Fibroblast of lung (primary cell): ENCODE measurements at regions not wholly inside any gene's neighbourhood (a gene's known extent, or its start where the extent isn't known, plus 50 kb on each side); places are given as distances from the start of the nearest gene placed in this dataset.

ENCODE experiments used
- DNase-seq, 2 donors: peaks; one replicate each; pipeline versions ENCODE4 v3.0.0 to v3.0.0-alpha.2; 2010; ENCODE audit warnings: low read depth in 2 of 2
- H2AFZ ChIP-seq: 2 replicates; pipeline ENCODE4 v1.5.1; 2012; ENCODE audit warnings: low read length, control low read depth, inconsistent platforms
- H3K27ac ChIP-seq: 2 replicates; pipeline ENCODE4 v1.5.1; 2011; ENCODE audit warnings: low read length, control low read depth; ENCODE audit not compliant: insufficient read depth
- H3K27me3 ChIP-seq: 2 replicates; pipeline ENCODE4 v1.5.1; 2011; ENCODE audit warnings: mild to moderate bottlenecking, low read length; ENCODE audit not compliant: control insufficient read depth, insufficient read depth
- H3K36me3 ChIP-seq: 2 replicates; pipeline ENCODE4 v1.5.1; 2011; ENCODE audit warnings: low read length; ENCODE audit not compliant: control insufficient read depth, insufficient read depth
- H3K4me1 ChIP-seq: 2 replicates; pipeline ENCODE4 v1.5.1; 2011; ENCODE audit warnings: low read length; ENCODE audit not compliant: control insufficient read depth, insufficient read depth; ENCODE audit errors: extremely low read depth
- H3K4me2 ChIP-seq: 2 replicates; pipeline ENCODE4 v1.5.1; 2011; ENCODE audit warnings: low read length, control low read depth; ENCODE audit not compliant: insufficient read depth; ENCODE audit errors: extremely low read depth
- H3K4me3 ChIP-seq, 4 experiments: fragments of 200-600 bp in 1 of 4; sonication (generic) in 1 of 4; replicated peaks in 1 of 4; 2 replicates each; pipeline ENCODE4 v1.5.1; 2011 to 2016; ENCODE audit warnings: low read length in 4 of 4, low read depth in 3 of 4, mild to moderate bottlenecking in 3 of 4, control low read depth in 2 of 4, inconsistent platforms in 1 of 4, mixed read lengths in 1 of 4; ENCODE audit not compliant: insufficient read depth in 1 of 4; ENCODE audit errors: control extremely low read depth in 1 of 4
- H3K79me2 ChIP-seq: 2 replicates; pipeline ENCODE4 v1.5.1; 2012; ENCODE audit warnings: mild to moderate bottlenecking, low read length, inconsistent platforms; ENCODE audit not compliant: control insufficient read depth, insufficient read depth
- H3K9ac ChIP-seq: 2 replicates; pipeline ENCODE4 v1.5.1; 2011; ENCODE audit warnings: mild to moderate bottlenecking, low read length, control low read depth; ENCODE audit not compliant: insufficient read depth
- H3K9me3 ChIP-seq: 2 replicates; pipeline ENCODE4 v1.5.1; 2012; ENCODE audit warnings: low read depth, low read length; ENCODE audit not compliant: control insufficient read depth, insufficient read depth
- H4K20me1 ChIP-seq: 2 replicates; pipeline ENCODE4 v1.5.1; 2011; ENCODE audit warnings: low read length; ENCODE audit not compliant: control insufficient read depth, insufficient read depth; ENCODE audit errors: extremely low read depth
- EZH2 ChIP-seq: IDR thresholded peaks from 2 replicates; pipeline ENCODE4 v1.5.1; 2012; ENCODE audit warnings: low read length, control low read depth, mild to moderate bottlenecking; ENCODE audit errors: missing control alignments
- TF ChIP-seq, protein P1 (sequence below), 2 donors: IDR thresholded peaks in 1 of 2; conservative IDR thresholded peaks in 1 of 2; 1 replicate in 1 of 2; 2 replicates in 1 of 2; pipeline ENCODE4 v1.5.1; 2011 to 2012; ENCODE audit warnings: low read length in 2 of 2, control low read depth in 1 of 2, inconsistent platforms in 1 of 2, low read depth in 1 of 2, mild to moderate bottlenecking in 1 of 2

DNA sequence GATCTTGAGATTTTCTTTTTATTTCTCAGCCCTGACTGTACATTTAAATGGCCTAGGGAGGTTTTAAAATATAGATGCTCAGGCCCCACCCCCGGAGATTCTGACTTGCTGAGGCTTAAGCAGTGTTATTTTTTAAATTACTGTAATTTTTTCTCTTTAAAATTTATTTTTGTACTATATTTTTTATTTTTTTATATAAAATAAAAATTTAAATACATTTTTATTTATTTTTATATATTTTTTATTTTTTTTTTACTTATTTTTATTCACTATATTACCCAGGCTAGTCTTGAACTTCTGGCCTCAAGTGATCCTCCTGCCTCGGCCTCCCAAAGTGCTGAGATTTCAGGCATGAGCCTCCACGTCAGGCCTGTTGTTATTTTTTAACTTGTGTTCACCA lies 83.3 kb downstream of the KATNIP start:
- H3K36me3 ChIP-seq = peaks cover 2% of the 10 kb centered on the region
- no peaks in the 10 kb centered on the region for H3K79me2 ChIP-seq
- H3K27me3 ChIP-seq = no peaks in the 10 kb centered on the region
- H3K4me1 ChIP-seq = no peaks in the 10 kb centered on the region
- no peak overlapping the region for H3K4me2 ChIP-seq
- DNase-seq = no peak
- no peaks in the 10 kb centered on the region for H3K9me3 ChIP-seq
- no peak for TF ChIP-seq EZH2
- TF ChIP-seq, protein P1, sequence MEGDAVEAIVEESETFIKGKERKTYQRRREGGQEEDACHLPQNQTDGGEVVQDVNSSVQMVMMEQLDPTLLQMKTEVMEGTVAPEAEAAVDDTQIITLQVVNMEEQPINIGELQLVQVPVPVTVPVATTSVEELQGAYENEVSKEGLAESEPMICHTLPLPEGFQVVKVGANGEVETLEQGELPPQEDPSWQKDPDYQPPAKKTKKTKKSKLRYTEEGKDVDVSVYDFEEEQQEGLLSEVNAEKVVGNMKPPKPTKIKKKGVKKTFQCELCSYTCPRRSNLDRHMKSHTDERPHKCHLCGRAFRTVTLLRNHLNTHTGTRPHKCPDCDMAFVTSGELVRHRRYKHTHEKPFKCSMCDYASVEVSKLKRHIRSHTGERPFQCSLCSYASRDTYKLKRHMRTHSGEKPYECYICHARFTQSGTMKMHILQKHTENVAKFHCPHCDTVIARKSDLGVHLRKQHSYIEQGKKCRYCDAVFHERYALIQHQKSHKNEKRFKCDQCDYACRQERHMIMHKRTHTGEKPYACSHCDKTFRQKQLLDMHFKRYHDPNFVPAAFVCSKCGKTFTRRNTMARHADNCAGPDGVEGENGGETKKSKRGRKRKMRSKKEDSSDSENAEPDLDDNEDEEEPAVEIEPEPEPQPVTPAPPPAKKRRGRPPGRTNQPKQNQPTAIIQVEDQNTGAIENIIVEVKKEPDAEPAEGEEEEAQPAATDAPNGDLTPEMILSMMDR (conservative IDR thresholded peaks at IDR 0.05 in 1 of 2, IDR thresholded peaks at IDR 0.05 in 1 of 2; ENCODE audit: low read depth in 1 of 2, low read length in 2 of 2) = no peak
- no peak overlapping the region for H2AFZ ChIP-seq
- no peak overlapping the region for H3K9ac ChIP-seq
- no peak overlapping the region for H3K4me3 ChIP-seq
- H4K20me1 ChIP-seq = no peaks in the 10 kb centered on the region
- no peak overlapping the region for H3K27ac ChIP-seq

DNA sequence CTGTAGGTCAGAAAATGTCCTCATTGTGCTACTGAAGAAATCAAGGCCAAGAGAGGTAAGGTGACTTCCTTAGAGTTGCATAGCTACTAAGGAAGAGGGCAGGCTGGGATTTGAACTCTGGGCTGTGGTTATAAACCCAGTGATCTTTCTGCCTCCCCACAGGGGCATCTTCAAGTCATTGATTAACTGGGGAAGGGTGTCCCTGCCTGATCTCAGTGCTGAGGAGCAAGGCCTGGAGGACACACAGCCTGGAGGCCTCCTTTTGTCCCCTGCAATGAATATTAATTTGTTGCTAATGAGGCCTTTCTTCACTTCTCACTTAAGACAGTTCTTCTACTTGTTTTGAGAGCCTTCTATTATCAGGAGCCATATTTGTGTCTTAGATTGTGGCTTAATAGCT lies 83.8 kb downstream of the KATNIP start:
- H3K79me2 ChIP-seq = no peaks in the 10 kb centered on the region
- no peak overlapping the region for H3K4me3 ChIP-seq
- TF ChIP-seq, protein P1 (conservative IDR thresholded peaks at IDR 0.05 in 1 of 2, IDR thresholded peaks at IDR 0.05 in 1 of 2; ENCODE audit: low read depth in 1 of 2, low read length in 2 of 2) = no peak
- no peak for TF ChIP-seq EZH2
- H3K36me3 ChIP-seq = peaks cover 2% of the 10 kb centered on the region
- no peaks in the 10 kb centered on the region for H3K4me1 ChIP-seq
- H2AFZ ChIP-seq = no peak overlapping the region
- no peaks in the 10 kb centered on the region for H4K20me1 ChIP-seq
- no peaks in the 10 kb centered on the region for H3K27me3 ChIP-seq
- H3K27ac ChIP-seq = no peak overlapping the region
- DNase-seq = no peak
- H3K9ac ChIP-seq = no peak overlapping the region
- no peak overlapping the region for H3K4me2 ChIP-seq
- H3K9me3 ChIP-seq = no peaks in the 10 kb centered on the region

GRCh38 chr16:27634779-27635178 lies 84.8 kb downstream of the KATNIP start:
- Histone ChIP-seq H3K9me3 (no peaks in the 10 kb centered on the region), H3K4me2 (no peak overlapping the region)
- peak in 1 of 2 donors; percentile 62 for DNase-seq

More at GRCh38 chr16:27634779-27635178, 84.8 kb downstream of the KATNIP start:
- H3K27me3 ChIP-seq = no peaks in the 10 kb centered on the region
- H4K20me1 ChIP-seq = no peaks in the 10 kb centered on the region
- no peak overlapping the region for H2AFZ ChIP-seq
- no peak overlapping the region for H3K9ac ChIP-seq
- H3K4me1 ChIP-seq = no peaks in the 10 kb centered on the region
- no peaks in the 10 kb centered on the region for H3K79me2 ChIP-seq
- no peak overlapping the region for H3K4me3 ChIP-seq
- peaks cover 2% of the 10 kb centered on the region for H3K36me3 ChIP-seq
- TF ChIP-seq EZH2 = no peak
- TF ChIP-seq, protein P1 (conservative IDR thresholded peaks at IDR 0.05 in 1 of 2, IDR thresholded peaks at IDR 0.05 in 1 of 2; ENCODE audit: low read depth in 1 of 2, low read length in 2 of 2) = no peak
- H3K27ac ChIP-seq = no peak overlapping the region
